T1000 (cell line): ENCODE measurements at regions not wholly inside any gene's neighbourhood (a gene's known extent, or its start where the extent isn't known, plus 50 kb on each side); places are given as distances from the start of the nearest gene placed in this dataset.
A peak's percentile ranks its signal among the peaks of the same experiment; 100 is the strongest.
"Not testable (repeated sequence)": the region's sequence is repeated elsewhere in the genome, so short reads cannot be mapped to it uniquely, and the experiment has no call there.

Experiments
- DNase-seq: peaks from one replicate; lab custom pipeline; 2025; ENCODE audit warnings: mixed read lengths; lab: John Stamatoyannopoulos, UW

GRCh38 chr10:60615541-60615940, 162.7 kb upstream of the CDK1 start:
- DNase-seq = no peak

DNA sequence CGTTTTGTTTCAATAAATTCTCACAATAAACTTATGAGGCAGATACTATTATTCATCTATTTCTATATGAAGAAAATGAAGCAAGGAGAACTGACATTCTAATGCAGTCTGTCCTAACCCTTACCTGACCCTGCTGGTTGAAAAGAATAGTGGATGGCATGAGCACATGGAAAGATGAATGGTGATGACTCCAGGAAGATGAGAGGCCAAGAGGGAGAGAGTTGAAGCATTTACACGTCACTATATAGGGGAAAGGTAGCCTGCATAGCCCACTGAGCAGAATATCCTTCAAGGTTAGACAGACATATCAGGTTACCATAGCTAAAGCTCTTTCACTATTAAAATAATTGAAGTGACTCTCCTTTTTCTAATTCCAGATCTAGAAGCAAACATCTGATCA, 163.9 kb upstream of the CDK1 start:
- DNase-seq = no peak

GRCh38 chr10:60613434-60613833, 164.8 kb upstream of the CDK1 start:
- no peak for DNase-seq

DNA sequence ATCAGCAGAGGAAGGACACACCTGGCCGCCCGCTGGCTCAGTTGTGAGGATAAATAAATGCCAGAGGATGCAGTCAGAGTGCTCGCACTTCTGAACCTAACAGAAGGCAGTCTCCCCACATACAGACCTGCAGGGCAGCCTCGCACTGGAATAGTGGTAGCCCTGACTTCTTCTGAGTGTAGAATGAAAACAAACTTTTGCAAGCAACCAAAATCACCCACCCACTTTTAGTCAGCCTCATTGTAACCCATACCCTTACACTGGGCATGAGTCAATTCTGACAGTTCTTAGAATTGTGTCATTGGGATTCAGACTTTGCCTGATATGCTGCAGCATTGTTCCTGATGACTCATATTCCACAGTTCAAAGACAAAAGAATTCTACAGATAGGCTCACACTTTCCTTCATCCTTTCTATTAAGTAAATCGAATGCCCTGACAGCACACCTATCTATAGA, 167.0 kb upstream of the CDK1 start:
- peak; percentile 39 for DNase-seq

- no peak for DNase-seq
Measured at GRCh38 chr10:60607372-60607771, 170.9 kb upstream of the CDK1 start.

- no peak for DNase-seq
Measured at GRCh38 chr10:60606343-60607080, 171.8 kb upstream of the CDK1 start.

- DNase-seq = no peak
Measured at GRCh38 chr10:60605476-60605875, 172.8 kb upstream of the CDK1 start.

DNA sequence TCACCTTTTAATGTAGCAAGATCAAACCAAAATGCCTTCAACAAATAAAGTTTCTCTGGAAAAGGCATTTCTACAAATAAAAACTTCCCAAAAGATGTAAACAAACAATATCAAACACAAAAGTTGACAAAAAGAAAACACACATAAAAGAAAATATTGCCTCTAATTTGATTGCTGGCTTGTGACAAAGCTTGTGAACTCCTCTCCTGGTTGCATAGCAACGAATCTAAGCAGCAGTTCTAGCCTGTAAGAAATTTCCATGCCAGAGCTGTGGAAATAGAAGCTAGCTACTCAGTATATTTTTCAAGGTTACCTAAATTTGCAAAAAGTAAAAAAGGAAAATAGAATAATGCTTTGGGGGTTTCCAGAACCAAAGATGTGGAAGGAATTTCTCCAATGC, 173.9 kb upstream of the CDK1 start:
- no peak for DNase-seq

- no peak for DNase-seq
Measured at GRCh38 chr10:60597513-60597912, 180.8 kb upstream of the CDK1 start.

GRCh38 chr10:60595852-60596251, 182.4 kb upstream of the CDK1 start:
- DNase-seq = no peak

DNA sequence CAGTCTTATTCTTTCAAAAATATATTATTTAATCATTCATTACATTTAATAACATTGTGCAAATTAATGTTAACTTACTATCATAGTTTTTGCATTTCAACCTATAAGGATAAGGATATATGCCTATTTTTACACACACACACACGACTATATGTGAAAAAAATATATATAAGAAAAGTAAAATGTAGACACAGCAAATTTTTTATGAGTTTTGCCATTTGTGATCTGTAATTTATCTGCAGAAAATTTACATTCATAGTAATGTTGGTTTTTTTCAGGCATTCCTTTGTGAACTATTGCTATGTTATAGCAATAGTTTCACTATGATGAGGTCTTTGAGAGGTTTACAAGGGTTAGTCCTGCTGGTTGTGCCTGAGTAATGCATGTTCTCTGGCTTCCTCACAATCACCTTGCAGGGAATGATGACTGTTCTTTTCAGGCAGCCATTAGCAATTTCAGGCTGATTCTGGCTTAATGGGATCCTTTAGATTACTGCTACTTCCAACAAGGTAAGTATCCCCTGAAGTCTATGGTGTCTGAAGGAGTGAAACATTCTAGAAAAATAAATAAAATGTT, 183.7 kb upstream of the CDK1 start:
- DNase-seq = no peak

GRCh38 chr10:60591119-60591518, 187.2 kb upstream of the CDK1 start:
- DNase-seq = no peak

DNA sequence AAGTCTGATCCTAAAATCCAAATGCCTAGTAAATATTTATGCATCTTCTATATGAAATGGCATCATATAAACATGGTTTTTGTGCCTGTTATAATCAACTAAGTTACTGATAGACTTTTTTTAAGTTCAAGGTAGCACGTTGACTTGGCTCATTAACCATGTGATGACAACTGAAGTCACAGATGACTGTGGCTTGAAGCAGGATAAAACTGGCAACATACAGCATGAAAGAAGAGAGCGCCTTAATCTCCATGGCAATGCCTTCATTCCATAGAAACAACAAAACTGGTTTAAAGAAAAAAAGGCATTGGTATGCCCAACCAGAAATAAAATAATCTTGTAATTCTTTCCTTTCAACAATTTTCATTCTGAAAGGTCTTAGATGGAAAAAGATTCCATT, 188.9 kb upstream of the CDK1 start:
- no peak for DNase-seq

DNA sequence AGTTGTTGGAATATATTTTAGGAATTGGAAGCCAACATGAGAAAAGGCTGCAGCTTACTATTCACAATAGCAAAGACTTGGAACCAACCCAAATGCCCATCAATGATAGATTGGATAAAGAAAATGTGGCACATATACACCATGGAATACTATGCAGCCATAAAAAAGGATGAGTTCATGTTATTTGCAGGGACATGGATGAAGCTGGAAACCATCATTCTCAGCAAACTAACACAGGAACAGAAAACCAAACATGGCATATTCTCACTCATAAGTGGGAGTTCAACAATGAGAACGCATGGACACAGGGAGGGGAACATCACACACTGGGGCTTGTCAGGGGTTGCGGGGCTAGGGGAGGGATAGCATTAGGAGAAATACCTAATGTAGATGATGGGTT, 192.1 kb upstream of the ANK3 start:
- not testable (repeated sequence) for DNase-seq

GRCh38 chr10:60578217-60578616, 188.5 kb upstream of the ANK3 start:
- no peak for DNase-seq

DNA sequence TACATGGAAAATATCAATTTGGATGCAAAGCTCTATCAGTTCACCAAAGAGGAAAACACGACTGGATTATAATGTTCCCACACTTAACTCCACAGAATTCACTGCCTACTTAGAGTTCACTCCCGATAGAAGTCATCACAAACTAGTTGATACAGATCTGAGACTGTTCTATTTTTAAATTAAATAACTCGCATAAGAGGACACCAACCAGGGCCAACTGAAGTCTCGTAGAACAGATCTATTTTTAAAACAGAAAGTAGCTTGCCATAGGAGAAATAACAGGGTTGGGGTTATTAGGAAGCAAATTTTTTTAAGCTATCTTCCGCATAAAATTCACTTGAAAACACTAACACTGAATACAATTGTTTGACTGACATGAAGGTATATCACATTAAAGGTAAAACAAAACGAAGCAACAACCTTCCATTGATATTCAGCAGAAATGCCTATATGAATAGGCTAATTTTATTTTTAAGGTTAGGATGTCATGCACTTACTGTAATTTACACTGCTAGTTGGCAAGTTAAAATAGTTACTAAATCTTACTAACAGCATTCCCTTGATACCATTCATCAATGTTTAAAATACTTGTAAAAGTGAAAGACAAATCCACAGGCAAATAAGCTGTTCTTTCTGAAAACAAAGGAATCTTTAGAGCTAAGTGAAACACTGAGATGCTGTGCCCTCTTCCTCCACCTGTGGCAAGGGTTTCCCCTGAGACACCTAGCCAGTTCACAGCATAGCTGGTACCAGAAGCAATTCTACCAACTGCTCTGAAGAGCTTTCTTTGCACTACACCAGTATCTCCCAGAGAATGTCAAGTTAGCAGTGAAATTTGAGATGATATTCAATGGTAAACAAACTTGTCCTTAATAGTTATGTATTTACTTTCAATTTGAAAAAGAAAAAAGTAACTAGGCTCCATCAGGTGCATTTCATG, 186.7 kb upstream of the ANK3 start:
- no peak for DNase-seq

DNA sequence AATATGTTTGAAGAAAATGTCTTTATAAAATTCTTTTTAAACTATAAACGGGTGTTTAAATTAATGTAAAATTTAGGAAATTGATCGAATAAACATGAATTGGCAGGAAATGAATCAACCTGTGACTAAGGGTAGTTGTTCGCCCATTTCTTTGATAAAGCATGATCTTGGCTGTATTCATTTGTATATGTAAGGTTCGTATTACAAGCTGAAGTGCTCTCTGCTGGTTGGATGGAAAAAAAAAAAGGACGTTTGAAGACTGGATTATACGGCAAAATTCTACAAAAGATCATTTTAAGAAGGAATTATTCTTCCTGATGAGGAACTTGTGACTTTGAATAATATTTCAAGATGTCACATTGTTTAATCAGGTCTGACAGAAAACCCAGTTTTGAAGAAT, 185.4 kb upstream of the ANK3 start:
- no peak for DNase-seq

GRCh38 chr10:60574388-60574787, 184.7 kb upstream of the ANK3 start:
- DNase-seq = no peak

DNA sequence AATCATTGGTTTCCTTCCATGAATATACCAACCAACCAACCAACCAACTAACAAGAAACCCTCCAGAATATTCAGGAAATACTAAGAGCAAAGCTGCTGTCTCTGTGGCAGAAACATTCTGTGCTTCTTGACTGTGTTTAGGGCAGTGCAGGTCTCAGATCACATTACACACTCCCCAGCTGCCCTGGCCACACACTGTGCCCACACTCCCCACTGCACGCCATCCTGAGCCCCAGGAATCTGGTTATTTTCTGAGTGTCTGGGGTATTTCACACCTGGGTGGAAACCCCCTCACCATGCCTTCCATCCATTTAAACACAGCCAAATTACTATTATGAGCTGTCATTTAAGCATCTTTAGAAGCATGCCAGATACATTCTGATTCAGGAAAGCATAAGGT, 183.7 kb upstream of the ANK3 start:
- DNase-seq = no peak

DNA sequence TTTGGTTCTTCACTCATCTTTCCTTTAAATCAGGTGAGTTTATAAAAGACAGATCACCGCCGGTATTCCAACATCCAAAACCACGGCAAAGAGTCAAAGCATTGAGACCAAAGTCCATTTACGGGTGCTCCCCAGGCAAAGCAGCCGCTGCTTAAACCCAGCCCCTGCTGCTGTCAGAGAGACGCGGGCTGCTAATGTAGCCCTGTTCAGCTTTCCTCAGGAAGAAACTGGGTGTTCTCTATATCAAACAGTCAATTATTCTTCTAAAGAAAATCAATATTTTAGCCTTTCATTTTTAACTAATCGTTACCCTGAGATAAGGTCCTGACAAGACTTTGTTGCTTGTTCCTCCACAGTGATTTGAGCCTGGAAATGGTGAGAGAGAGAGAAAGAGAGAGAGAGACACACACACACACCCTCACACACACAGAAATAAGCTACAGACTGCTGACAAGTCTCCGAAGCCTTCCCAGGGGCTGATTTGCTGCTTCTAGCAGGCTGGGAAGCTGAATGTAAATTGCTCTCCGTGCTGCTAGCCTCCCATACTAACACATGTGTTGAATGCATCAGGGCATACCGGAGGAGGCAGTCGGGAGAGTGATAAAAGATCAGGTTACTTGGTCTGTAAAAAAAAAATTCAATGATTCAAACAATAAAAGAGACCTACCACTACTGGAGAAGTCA, 183.0 kb upstream of the ANK3 start:
- DNase-seq = no peak

- no peak for DNase-seq
Measured at GRCh38 chr10:60570896-60571295, 181.2 kb upstream of the ANK3 start.

DNA sequence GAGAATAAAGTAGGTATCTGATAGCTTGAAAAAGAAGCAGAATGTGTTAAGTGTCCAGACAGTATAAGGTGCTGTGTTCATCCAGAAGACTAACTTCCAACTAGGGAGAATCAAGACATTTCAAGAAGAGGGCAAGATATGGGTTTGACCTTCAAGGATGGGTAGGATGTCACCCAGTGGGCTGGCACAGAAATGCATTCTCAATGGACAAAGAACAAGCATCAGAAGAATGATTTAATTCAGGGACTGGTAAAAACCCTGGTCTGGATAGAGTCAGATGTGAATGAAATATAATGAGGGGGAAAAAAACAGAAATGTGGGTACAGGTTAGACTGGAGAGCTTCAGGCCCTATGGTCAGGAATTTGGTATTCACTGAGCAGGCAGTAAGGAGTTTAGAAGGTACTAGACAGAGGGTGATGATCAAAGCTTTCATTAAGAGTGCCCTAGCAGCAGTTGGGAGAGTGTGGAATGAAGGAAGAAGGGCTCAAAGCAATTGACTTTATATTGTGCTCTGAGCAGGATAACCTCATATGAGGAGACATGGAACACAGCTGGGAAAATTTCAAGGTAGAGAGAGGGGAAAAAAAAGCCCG, 180.7 kb upstream of the ANK3 start:
- no peak for DNase-seq
